GM12878 (cell line): ENCODE measurements at regions not wholly inside any gene's neighbourhood (a gene's known extent, or its start where the extent isn't known, plus 50 kb on each side); places are given as distances from the start of the nearest gene placed in this dataset.

ENCODE experiments used
- ATAC-seq: fragments of 200-7000 bp; cut with Tn5 transposase; 3 replicates; pipeline ENCODE4 v1.9.1; 2020; ENCODE audit warnings: mild to moderate bottlenecking, moderate library complexity
- BruUV-seq: library from RNA; stranded (reverse); fragments of 400-500 nt; replicated peaks from 2 replicates; lab custom pipeline; 2021; lab: Mats Ljungman, UMichigan
- CTCF ChIA-PET: fragments of 300-600 bp; sonication (Branson Sonifier 250); formaldehyde crosslinking; extraction: SDS; loops from one replicate; lab custom pipeline; 2021; ENCODE audit warnings: inconsistent platforms; lab: Yijun Ruan, JAX
- POLR2A ChIA-PET: fragments of 350-600 bp; formaldehyde crosslinking; extraction: SDS; loops from one replicate; lab custom pipeline; 2021; ENCODE audit warnings: inconsistent platforms; lab: Charles Lee
- RAD21 ChIA-PET: fragments of 300-600 bp; sonication (Branson Sonifier 250); formaldehyde crosslinking; loops from one replicate; lab custom pipeline; 2023; ENCODE audit warnings: antibody characterized with exemption; ENCODE audit not compliant: unreplicated experiment; lab: Charles Lee
- SMC1A ChIA-PET: fragments of 300-600 bp; sonication (Branson Sonifier 250); formaldehyde crosslinking; loops from one replicate; lab custom pipeline; 2023; ENCODE audit not compliant: unreplicated experiment, uncharacterized antibody; lab: Charles Lee
- DNase-seq: peaks from one replicate; pipeline ENCODE4 v3.0.0-alpha.2; 2011; ENCODE audit warnings: low read depth, low spot score
- FAIRE-seq: peaks from 3 replicates; lab custom pipeline; 2011; peaks lifted over from hg19 to GRCh38; lab: Jason Lieb, UNC
- H2AFZ ChIP-seq: 2 replicates; pipeline ENCODE4 v1.6.0; 2011; ENCODE audit warnings: low read depth, low read length, control low read depth; ENCODE audit not compliant: control insufficient read depth
- H3K27ac ChIP-seq: 2 replicates; pipeline ENCODE4 v1.5.1; 2011; ENCODE audit warnings: control low read depth; ENCODE audit not compliant: control insufficient read depth, insufficient read depth
- H3K27me3 ChIP-seq, 2 experiments: replicated peaks in 1 of 2; 2 replicates each; pipeline versions ENCODE4 v1.6.0 to v1.6.1; 2011; ENCODE audit warnings: low read length in 1 of 2; ENCODE audit not compliant: control insufficient read depth in 2 of 2, insufficient read depth in 2 of 2
- H3K36me3 ChIP-seq, 2 experiments: 2 replicates each; pipeline ENCODE4 v1.5.1; 2011; ENCODE audit warnings: low read length in 1 of 2; ENCODE audit not compliant: control insufficient read depth in 2 of 2, insufficient read depth in 2 of 2
- H3K4me1 ChIP-seq: 2 replicates; pipeline ENCODE4 v1.6.1; 2011; ENCODE audit warnings: mild to moderate bottlenecking, low read length, moderate library complexity, mixed read lengths; ENCODE audit not compliant: control insufficient read depth, insufficient read depth
- H3K4me2 ChIP-seq: 2 replicates; pipeline ENCODE4 v1.6.0; 2011; ENCODE audit warnings: control low read depth; ENCODE audit not compliant: control insufficient read depth, insufficient read depth
- H3K4me3 ChIP-seq: fragments of 200-600 bp; sonication (generic); 2 replicates; pipeline ENCODE4 v1.5.1; 2016
- H3K79me2 ChIP-seq: 2 replicates; pipeline ENCODE4 v1.6.0; 2011; ENCODE audit warnings: low read length; ENCODE audit not compliant: control insufficient read depth, insufficient read depth
- H3K9ac ChIP-seq: 2 replicates; pipeline ENCODE4 v1.8.0; 2011; ENCODE audit warnings: low read length, control low read depth, mixed read lengths; ENCODE audit not compliant: control insufficient read depth, insufficient read depth
- H3K9me3 ChIP-seq: replicated peaks from 3 replicates; pipeline ENCODE4 v1.5.1; 2011; ENCODE audit warnings: mild to moderate bottlenecking, low read length; ENCODE audit not compliant: control insufficient read depth, insufficient read depth
- H4K20me1 ChIP-seq: 2 replicates; pipeline ENCODE4 v1.6.0; 2011; ENCODE audit not compliant: control insufficient read depth, insufficient read depth
- IRF5 ChIP-seq: fragments of 450-650 bp; IDR thresholded peaks from 2 replicates; pipeline ENCODE4 v1.6.1; 2017; ENCODE audit warnings: borderline replicate concordance
- MTA2 ChIP-seq: fragments of 450-650 bp; IDR thresholded peaks from 2 replicates; pipeline ENCODE4 v1.6.1; 2016; ENCODE audit warnings: low read depth, mild to moderate bottlenecking, moderate library complexity
- NRF1 ChIP-seq: conservative IDR thresholded peaks from 2 replicates; pipeline ENCODE4 v1.6.1; 2011; ENCODE audit warnings: mild to moderate bottlenecking, low read depth, low read length, improper control_type of control experiment
- PRDM15 ChIP-seq: fragments of 450-650 bp; formaldehyde crosslinking; IDR thresholded peaks from 2 replicates; pipeline ENCODE4 v1.4.0; 2020; ENCODE audit warnings: mild to moderate bottlenecking, moderate library complexity
- RCOR1 ChIP-seq: conservative IDR thresholded peaks from 2 replicates; pipeline ENCODE4 v1.6.1; 2012; ENCODE audit warnings: low read depth, low read length, improper control_type of control experiment
- RELB ChIP-seq: fragments of 450-650 bp; IDR thresholded peaks from 2 replicates; pipeline ENCODE4 v1.6.1; 2017; ENCODE audit warnings: low read depth, mild to moderate bottlenecking, moderate library complexity
- SIN3A ChIP-seq: IDR thresholded peaks from 2 replicates; pipeline ENCODE4 v1.6.1; 2012; ENCODE audit warnings: low read depth, low read length, improper control_type of control experiment
- SKIL ChIP-seq: fragments of 450-650 bp; IDR thresholded peaks from 2 replicates; pipeline ENCODE4 v1.6.1; 2017; ENCODE audit warnings: mild to moderate bottlenecking, low read depth, inconsistent platforms; ENCODE audit not compliant: poor library complexity, severe bottlenecking
- SPI1 ChIP-seq: IDR thresholded peaks from 2 replicates; pipeline ENCODE4 v1.6.1; 2011; ENCODE audit warnings: low read depth, mild to moderate bottlenecking, low read length, moderate library complexity, borderline replicate concordance; ENCODE audit not compliant: insufficient read depth
- USF2 ChIP-seq: IDR thresholded peaks from 2 replicates; pipeline ENCODE4 v1.6.1; 2011; ENCODE audit warnings: low read depth, low read length, improper control_type of control experiment, borderline replicate concordance
- WRNIP1 ChIP-seq: IDR thresholded peaks from 2 replicates; pipeline ENCODE4 v1.6.1; 2011; ENCODE audit warnings: low read depth, low read length, improper control_type of control experiment, borderline replicate concordance
- WGBS: methylation state at CpG from one replicate; pipeline ENCODE4 v1.1.6; 2016; ENCODE audit warnings: low lambda C conversion rate; ENCODE audit not compliant: insufficient replicate concordance, insufficient coverage; ENCODE audit errors: missing lambda C conversion rate; 5-methylcytosine and 5-hydroxymethylcytosine counted together
- in situ Hi-C: fragments of 300-500 bp; cut with MboI; formaldehyde crosslinking; loops from 9 replicates; pipeline ENCODE4 v1.14.3; 2018; ENCODE audit warnings: mixed read lengths
- intact Hi-C: fragments of 100-400 bp; cut with micrococcal nuclease; formaldehyde crosslinking; loops from one replicate; pipeline ENCODE4 v1.14.2; 2022; ENCODE audit not compliant: unreplicated experiment

GRCh38 chr18:24990671-24991134, 361.3 kb downstream of the ZNF521 start (continued):
- TF ChIP-seq NRF1 (no peak), RCOR1 (no peak), WRNIP1 (no peak), IRF5 (no peak), USF2 (no peak), MTA2 (no peak)

GRCh38 chr18:24991141-24992060, 360.6 kb downstream of the ZNF521 start:
- ChIA-PET CTCF (no interaction called here), POLR2A (no interaction called here), RAD21 (no interaction called here), SMC1A (interaction anchor here (0.7 to 1.2 kb wide), 2 partner anchors 11 to 183 kb away, joined by 3 read pairs; no protein-coding TSS in a partner anchor)
- no TSS peak for BruUV-seq
- 58% methylated on average over 14 of the region's 14 CpGs for WGBS
- FAIRE-seq: no peak
- no peak for ATAC-seq
- DNase-seq: no peak
- H2AFZ ChIP-seq: no peak overlapping the region
- no peaks in the 10 kb centered on the region for H3K36me3 ChIP-seq
- H3K79me2 ChIP-seq: no peaks in the 10 kb centered on the region
- no peaks in the 10 kb centered on the region; the same call in 1 of the 2 replicates for H3K4me1 ChIP-seq
- H3K9me3 ChIP-seq: no peaks in the 10 kb centered on the region
- H3K27me3 ChIP-seq: no peaks in the 10 kb centered on the region
- no peak overlapping the region for H3K4me2 ChIP-seq
- no peaks in the 10 kb centered on the region for H4K20me1 ChIP-seq
- intact Hi-C loops: no loop called here
- H3K9ac ChIP-seq: no peak overlapping the region
- no peak overlapping the region for H3K27ac ChIP-seq
- in situ Hi-C loops: no loop called here
- no peak overlapping the region for H3K4me3 ChIP-seq
- TF ChIP-seq SPI1: no peak
- TF ChIP-seq SKIL: no peak
- no peak for TF ChIP-seq RELB
- no peak for TF ChIP-seq PRDM15 (CRISPR knock-in tag)
- TF ChIP-seq SIN3A: no peak
